ENCODE measurements at regions not wholly inside any gene's neighbourhood (a gene's known extent, or its start where the extent isn't known, plus 50 kb on each side); places are given as distances from the start of the nearest gene placed in this dataset.

DNA sequence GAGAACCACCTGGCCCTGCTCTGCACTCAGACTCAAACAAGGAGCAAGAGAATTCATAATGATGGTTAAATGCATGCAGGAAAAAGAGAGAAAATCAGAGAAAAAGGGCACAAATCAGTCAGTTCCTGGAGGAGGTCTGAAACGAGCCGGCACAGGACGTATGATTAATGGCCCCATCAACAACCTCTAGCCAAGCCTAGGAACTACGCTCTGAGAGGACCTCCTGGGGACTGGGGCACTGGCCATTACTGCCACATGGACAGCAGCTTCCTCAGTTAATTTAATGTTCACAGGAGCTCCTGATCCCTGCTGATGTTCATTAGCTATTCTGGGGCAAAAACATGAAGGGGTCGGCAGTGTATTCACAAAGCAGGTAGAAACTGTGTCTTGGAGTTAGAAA lies 238.1 kb downstream of the MED10 start:
- TF ChIP-seq CTCF (IDR thresholded peaks at IDR 0.05): no peak
- no peak for TF ChIP-seq POLR2AphosphoS5 (IDR thresholded peaks at IDR 0.05)
